ENCODE measurements at regions not wholly inside any gene's neighbourhood (a gene's known extent, or its start where the extent isn't known, plus 50 kb on each side); places are given as distances from the start of the nearest gene placed in this dataset.
"Not testable (repeated sequence)": the region's sequence is repeated elsewhere in the genome, so short reads cannot be mapped to it uniquely, and the experiment has no call there.

DNA sequence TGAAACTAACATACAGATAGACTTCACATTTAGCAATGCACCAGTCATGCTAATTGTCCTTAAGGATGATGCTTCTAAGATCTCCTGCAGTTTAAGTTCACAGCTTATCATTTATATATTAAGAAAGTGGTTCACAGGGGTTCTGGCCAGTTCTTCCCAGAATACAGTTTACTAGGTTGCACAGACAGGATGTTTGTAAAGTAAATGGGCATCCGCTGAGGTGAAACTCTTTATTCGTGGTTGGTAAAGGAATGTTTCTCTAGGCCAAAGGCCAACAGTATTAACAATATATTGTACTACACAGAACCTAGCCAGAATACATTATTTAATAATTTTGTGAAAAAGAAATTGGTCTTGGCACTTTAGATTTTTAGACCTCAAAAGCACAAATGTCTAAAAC is 1427.3 kb downstream of the CDH8 start:
- H3K9ac ChIP-seq = no peak overlapping the region
- H3K36me3 ChIP-seq (replicated peaks in 1 of 2; ENCODE audit: control insufficient read depth in 1 of 2, insufficient read depth in 2 of 2, low read length in 1 of 2) = no peaks in the 10 kb centered on the region
- 28% methylated on average over 2 of the region's 2 CpGs for WGBS (ENCODE audit: low lambda C conversion rate)
- POLR2A ChIA-PET = no interaction called here
- no peak overlapping the region for H2AFZ ChIP-seq (ENCODE audit: low read depth)
- H3K27me3 ChIP-seq (ENCODE audit: insufficient read depth) = no peaks in the 10 kb centered on the region
- no peaks in the 10 kb centered on the region for H3K79me2 ChIP-seq (ENCODE audit: insufficient read depth)
- CTCF ChIA-PET = no interaction called here
- no peaks in the 10 kb centered on the region for H3K9me2 ChIP-seq
- H3K4me2 ChIP-seq = no peak overlapping the region
- H4K20me1 ChIP-seq (ENCODE audit: insufficient read depth) = no peaks in the 10 kb centered on the region
- H3K27ac ChIP-seq (ENCODE audit: low read depth in 2 of 2, low read length in 1 of 2) = no peak overlapping the region
- no peak for TF ChIP-seq POLR2AphosphoS5 (IDR thresholded peaks at IDR 0.05; ENCODE audit: low read depth, low read length)
- TF ChIP-seq FOXJ3 (CRISPR knock-in tag; IDR thresholded peaks at IDR 0.05) = no peak
- no peak for TF ChIP-seq TAF1 (IDR thresholded peaks at IDR 0.05; ENCODE audit: borderline replicate concordance, low read depth, low read length)
- TF ChIP-seq, protein P1, sequence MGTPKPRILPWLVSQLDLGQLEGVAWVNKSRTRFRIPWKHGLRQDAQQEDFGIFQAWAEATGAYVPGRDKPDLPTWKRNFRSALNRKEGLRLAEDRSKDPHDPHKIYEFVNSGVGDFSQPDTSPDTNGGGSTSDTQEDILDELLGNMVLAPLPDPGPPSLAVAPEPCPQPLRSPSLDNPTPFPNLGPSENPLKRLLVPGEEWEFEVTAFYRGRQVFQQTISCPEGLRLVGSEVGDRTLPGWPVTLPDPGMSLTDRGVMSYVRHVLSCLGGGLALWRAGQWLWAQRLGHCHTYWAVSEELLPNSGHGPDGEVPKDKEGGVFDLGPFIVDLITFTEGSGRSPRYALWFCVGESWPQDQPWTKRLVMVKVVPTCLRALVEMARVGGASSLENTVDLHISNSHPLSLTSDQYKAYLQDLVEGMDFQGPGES (IDR thresholded peaks at IDR 0.05; ENCODE audit: low read depth, low read length) = no peak
- DNase-seq = no peak
- no peaks in the 10 kb centered on the region for H3K9me3 ChIP-seq
- no peaks in the 10 kb centered on the region for H3K4me1 ChIP-seq (ENCODE audit: control insufficient read depth in 1 of 2, insufficient read depth in 2 of 2, low read depth in 1 of 2, low read length in 1 of 2)
- no peaks in the 10 kb centered on the region for H3F3A ChIP-seq (replicated peaks; ENCODE audit: insufficient read depth)
- H3K4me3 ChIP-seq (ENCODE audit: low read depth in 2 of 2, low read length in 1 of 2) = no peak overlapping the region

DNA sequence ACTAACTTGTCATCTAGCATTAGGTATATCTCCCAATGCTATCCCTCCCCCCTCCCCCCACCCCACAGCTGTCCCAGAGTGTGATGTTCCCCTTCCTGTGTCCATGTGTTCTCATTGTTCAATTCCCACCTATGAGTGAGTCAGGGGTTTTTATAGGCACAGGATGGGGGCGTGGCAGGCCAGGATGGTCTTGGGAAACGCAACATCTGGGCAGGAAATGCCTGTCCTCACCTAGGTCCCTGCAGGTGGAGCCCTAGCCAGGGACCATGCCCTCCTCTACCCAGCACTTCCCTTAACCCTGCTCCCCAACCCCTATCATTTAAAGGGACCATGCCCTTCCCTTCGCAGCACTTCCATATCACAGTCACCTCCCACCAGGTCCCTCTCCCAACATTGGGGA is 1430.6 kb downstream of the CDH8 start:
- CTCF ChIA-PET; POLR2A ChIA-PET; H3K9ac ChIP-seq; H3K27ac ChIP-seq (ENCODE audit: low read depth in 2 of 2, low read length in 1 of 2); DNase-seq; H3K9me3 ChIP-seq; H3K9me2 ChIP-seq; H3F3A ChIP-seq (replicated peaks; ENCODE audit: insufficient read depth); H2AFZ ChIP-seq (ENCODE audit: low read depth); H3K79me2 ChIP-seq (ENCODE audit: insufficient read depth); H3K27me3 ChIP-seq (ENCODE audit: insufficient read depth); H3K4me3 ChIP-seq (ENCODE audit: low read depth in 2 of 2, low read length in 1 of 2); H3K36me3 ChIP-seq (replicated peaks in 1 of 2; ENCODE audit: control insufficient read depth in 1 of 2, insufficient read depth in 2 of 2, low read length in 1 of 2); H3K4me2 ChIP-seq; H3K4me1 ChIP-seq (ENCODE audit: control insufficient read depth in 1 of 2, insufficient read depth in 2 of 2, low read depth in 1 of 2, low read length in 1 of 2); H4K20me1 ChIP-seq (ENCODE audit: insufficient read depth): not testable (repeated sequence)
- WGBS (ENCODE audit: low lambda C conversion rate) = 41% methylated on average over 1 of the region's 3 CpGs

GRCh38 chr16:60605176-60605575 is 1431.1 kb downstream of the CDH8 start:
- no peaks in the 10 kb centered on the region for H3K4me1 ChIP-seq (ENCODE audit: control insufficient read depth in 1 of 2, insufficient read depth in 2 of 2, low read depth in 1 of 2, low read length in 1 of 2)
- TF ChIP-seq SIN3A (IDR thresholded peaks at IDR 0.05; ENCODE audit: borderline replicate concordance, low read depth, low read length) = no peak
- no peak for TF ChIP-seq GABPA (IDR thresholded peaks at IDR 0.05; ENCODE audit: low read depth)
- TF ChIP-seq RCOR1 (IDR thresholded peaks at IDR 0.05; ENCODE audit: low read length) = no peak
- no peak for TF ChIP-seq EZH2phosphoT487 (IDR thresholded peaks at IDR 0.05; ENCODE audit: borderline replicate concordance, low read depth)
- no peak for TF ChIP-seq ZBTB33 (IDR thresholded peaks at IDR 0.05; ENCODE audit: borderline replicate concordance, low read depth)
- TF ChIP-seq, protein P1 (IDR thresholded peaks at IDR 0.05; ENCODE audit: low read depth, low read length) = no peak
- TF ChIP-seq FOXM1 (IDR thresholded peaks at IDR 0.05; ENCODE audit: low read depth) = no peak
- ChIA-PET POLR2A (no interaction called here), CTCF (no interaction called here)
- no peak for DNase-seq
- no peak overlapping the region for H2AFZ ChIP-seq (ENCODE audit: low read depth)
- H3K27me3 ChIP-seq (ENCODE audit: insufficient read depth) = no peaks in the 10 kb centered on the region
- no peaks in the 10 kb centered on the region for H3K9me2 ChIP-seq
- H3K4me2 ChIP-seq = no peak overlapping the region
- H3F3A ChIP-seq (replicated peaks; ENCODE audit: insufficient read depth) = no peaks in the 10 kb centered on the region
- no peak overlapping the region for H3K27ac ChIP-seq (ENCODE audit: low read depth in 2 of 2, low read length in 1 of 2)
- H3K9me3 ChIP-seq = no peaks in the 10 kb centered on the region
- no peak overlapping the region for H3K4me3 ChIP-seq (ENCODE audit: low read depth in 2 of 2, low read length in 1 of 2)
- no peak overlapping the region for H3K9ac ChIP-seq
- H4K20me1 ChIP-seq (ENCODE audit: insufficient read depth) = no peaks in the 10 kb centered on the region
- no peaks in the 10 kb centered on the region for H3K79me2 ChIP-seq (ENCODE audit: insufficient read depth)
- H3K36me3 ChIP-seq (replicated peaks in 1 of 2; ENCODE audit: control insufficient read depth in 1 of 2, insufficient read depth in 2 of 2, low read length in 1 of 2) = no peaks in the 10 kb centered on the region
- 54% methylated on average over 3 of the region's 3 CpGs for WGBS (ENCODE audit: low lambda C conversion rate)

Data from SK-N-SH (cell line).